ENCODE measurements at regions not wholly inside any gene's neighbourhood (a gene's known extent, or its start where the extent isn't known, plus 50 kb on each side); places are given as distances from the start of the nearest gene placed in this dataset.

DNA sequence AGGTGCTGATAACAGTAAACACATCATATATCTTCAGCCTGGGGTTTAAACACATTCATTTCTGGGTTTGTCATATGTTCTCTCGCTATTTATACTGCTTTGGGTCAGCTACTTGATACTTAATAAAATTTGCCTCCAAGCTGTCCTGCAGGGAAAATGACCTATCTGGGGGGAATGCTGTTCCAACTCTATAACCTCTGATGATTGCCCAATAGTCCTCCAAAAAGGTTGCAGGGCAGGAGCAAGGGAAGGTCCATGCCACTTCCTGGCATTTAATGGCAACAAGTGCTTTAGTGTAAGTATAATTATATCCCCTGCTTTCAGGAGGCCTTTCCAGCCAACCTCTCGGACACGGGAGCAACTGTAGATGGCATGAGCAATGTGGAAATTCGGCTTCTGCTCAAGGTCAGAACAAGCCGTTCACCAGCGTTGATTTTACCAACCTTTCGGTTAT, 198.0 kb upstream of the EEA1 start:
- Histone ChIP-seq H3K36me3 (ENCODE audit: low read depth) (no peaks in the 10 kb centered on the region), H3K4me3 (no peak overlapping the region), H3K9me3 (no peaks in the 10 kb centered on the region), H3K4me1 (ENCODE audit: low read depth) (peaks cover 7% of the 10 kb centered on the region)
- DNase-seq (no peak), ATAC-seq (no peak)
- TF ChIP-seq, protein P1, sequence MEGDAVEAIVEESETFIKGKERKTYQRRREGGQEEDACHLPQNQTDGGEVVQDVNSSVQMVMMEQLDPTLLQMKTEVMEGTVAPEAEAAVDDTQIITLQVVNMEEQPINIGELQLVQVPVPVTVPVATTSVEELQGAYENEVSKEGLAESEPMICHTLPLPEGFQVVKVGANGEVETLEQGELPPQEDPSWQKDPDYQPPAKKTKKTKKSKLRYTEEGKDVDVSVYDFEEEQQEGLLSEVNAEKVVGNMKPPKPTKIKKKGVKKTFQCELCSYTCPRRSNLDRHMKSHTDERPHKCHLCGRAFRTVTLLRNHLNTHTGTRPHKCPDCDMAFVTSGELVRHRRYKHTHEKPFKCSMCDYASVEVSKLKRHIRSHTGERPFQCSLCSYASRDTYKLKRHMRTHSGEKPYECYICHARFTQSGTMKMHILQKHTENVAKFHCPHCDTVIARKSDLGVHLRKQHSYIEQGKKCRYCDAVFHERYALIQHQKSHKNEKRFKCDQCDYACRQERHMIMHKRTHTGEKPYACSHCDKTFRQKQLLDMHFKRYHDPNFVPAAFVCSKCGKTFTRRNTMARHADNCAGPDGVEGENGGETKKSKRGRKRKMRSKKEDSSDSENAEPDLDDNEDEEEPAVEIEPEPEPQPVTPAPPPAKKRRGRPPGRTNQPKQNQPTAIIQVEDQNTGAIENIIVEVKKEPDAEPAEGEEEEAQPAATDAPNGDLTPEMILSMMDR (IDR thresholded peaks at IDR 0.05), result no peak
- intact Hi-C loops (cut with DNase I, micrococcal nuclease), result no loop called here

DNA sequence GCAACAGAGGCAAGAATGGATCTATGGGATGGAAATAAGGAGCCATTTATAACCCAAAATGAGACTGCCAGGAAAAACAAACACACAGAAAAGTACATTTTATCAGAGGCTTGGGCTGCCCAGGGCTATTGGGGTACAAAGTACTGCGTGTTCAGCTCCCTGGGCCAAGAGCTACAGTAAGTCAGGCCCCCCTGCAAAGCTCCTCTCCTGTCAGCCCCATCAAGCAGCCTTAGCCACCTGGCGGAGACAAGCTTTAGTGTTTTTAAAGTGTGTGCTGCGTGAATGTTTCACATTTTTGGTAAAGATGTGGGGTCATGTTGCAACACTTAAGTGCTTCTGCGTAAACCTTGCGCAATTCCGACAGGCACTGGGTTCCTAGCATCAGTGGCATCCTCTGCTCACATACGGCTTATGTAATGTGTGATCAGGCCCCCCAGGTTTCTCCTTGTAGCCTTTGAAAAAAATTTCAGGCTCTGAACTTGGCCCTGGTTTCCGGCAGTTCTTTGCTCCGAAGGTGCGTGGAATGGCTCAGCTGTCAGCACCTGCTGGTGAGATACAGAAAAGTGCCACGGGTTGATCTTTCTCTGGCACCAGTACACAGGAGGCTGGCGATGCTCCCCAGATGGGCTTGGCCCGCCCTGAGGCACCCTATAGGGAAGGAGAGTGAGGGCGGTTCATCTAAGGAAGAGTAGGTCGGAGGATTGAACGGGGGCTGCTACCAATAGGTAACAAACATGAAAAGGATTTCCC, 198.7 kb upstream of the EEA1 start:
- TF ChIP-seq, protein P1 (IDR thresholded peaks at IDR 0.05), result no peak
- Histone ChIP-seq H3K4me1 (ENCODE audit: low read depth) (peaks cover 5% of the 10 kb centered on the region), H3K9me3 (no peaks in the 10 kb centered on the region), H3K36me3 (ENCODE audit: low read depth) (no peaks in the 10 kb centered on the region), H3K4me3 (no peak overlapping the region)
- ATAC-seq, result peak; percentile 80
- intact Hi-C loops (cut with DNase I, micrococcal nuclease), result no loop called here
- DNase-seq, result peak in 1 of 3 donors; percentile 36

DNA sequence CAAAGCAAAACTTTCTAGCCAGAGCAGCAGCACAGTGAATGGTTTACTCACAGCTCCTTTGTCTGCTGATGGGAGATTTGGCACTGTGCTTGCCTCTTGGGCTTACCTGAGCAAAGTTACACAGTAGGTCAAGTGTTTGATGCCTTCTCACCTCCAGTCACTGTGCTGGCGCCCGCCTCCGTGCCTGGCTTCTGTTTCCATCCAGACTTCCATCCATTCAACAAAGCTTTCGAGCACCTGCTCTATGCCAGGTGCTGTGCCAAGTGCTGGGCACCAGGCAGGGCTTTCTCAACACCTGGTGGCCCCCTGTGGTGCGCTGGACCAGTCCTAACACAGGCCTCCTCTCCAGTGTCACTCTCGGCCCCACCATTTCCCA, 199.2 kb upstream of the EEA1 start:
- no peak for DNase-seq
- Histone ChIP-seq H3K36me3 (ENCODE audit: low read depth) (no peaks in the 10 kb centered on the region), H3K4me1 (ENCODE audit: low read depth) (peaks cover 5% of the 10 kb centered on the region), H3K9me3 (no peaks in the 10 kb centered on the region), H3K4me3 (no peak overlapping the region)
- ATAC-seq, result peak; percentile 17
- TF ChIP-seq, protein P1 (IDR thresholded peaks at IDR 0.05), result no peak
- intact Hi-C loops (cut with DNase I, micrococcal nuclease), result no loop called here

DNA sequence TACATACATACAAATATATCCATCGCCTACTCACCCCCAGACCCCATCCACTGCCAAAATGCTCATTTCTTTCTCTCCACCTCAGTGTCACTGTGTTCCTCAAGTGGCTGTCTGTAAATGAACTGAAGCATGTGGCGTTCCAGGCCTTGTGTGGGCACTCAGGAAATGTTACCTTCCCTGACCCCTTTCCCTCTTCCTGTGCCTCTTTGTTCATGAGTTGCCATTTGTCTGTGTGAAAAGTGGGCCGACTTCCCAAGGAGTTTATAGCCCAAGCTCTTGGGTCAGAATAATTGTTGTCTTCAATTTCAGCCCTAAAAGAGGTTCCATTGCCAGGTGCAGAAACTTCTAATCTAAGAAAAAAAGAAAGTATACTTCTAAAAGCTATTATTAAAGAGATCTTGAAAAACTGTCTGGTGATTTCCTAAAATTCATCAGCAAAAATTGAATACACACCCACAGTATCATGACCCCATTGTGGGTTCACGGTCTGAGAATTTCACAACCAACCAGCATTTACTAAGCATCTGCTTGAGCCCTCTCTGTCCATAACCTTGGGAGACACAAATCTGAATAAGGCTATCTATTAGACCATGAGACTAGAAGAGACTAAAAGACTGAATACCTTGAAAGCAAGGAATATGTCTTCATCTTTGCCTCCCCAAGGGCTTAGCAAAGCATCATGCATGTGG, 201.4 kb upstream of the EEA1 start:
- Histone ChIP-seq H3K9me3 (no peaks in the 10 kb centered on the region), H3K4me1 (ENCODE audit: low read depth) (peaks cover 12% of the 10 kb centered on the region), H3K36me3 (ENCODE audit: low read depth) (no peaks in the 10 kb centered on the region), H3K4me3 (no peak overlapping the region)
- TF ChIP-seq, protein P1 (IDR thresholded peaks at IDR 0.05), result no peak
- intact Hi-C loops (cut with DNase I, micrococcal nuclease), result no loop called here
- DNase-seq (no peak), ATAC-seq (no peak)

DNA sequence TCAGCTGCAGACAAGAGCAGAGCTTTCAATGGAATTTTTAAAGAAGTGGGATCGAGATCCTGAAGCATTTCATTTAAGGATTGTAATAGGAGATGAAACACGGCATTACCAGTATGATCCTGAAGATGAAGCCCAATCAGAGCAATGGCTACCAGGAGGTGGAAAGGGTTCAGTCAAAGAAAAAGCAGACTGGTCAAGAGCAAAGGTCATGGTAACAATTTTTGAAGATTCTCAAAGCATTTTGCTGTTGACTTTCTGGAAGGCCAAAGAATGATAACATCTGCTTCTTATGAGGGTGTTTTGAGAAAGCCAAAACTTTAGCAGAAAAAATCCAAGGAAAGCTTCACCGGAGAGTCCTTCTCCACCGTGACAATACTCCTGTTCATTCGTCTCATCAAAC, 204.3 kb upstream of the EEA1 start:
- TF ChIP-seq, protein P1 (IDR thresholded peaks at IDR 0.05), result no peak
- intact Hi-C loops (cut with DNase I, micrococcal nuclease), result no loop called here
- ATAC-seq (no peak), DNase-seq (no peak)
- Histone ChIP-seq H3K9me3 (no peaks in the 10 kb centered on the region), H3K36me3 (ENCODE audit: low read depth) (no peaks in the 10 kb centered on the region), H3K4me3 (no peak overlapping the region), H3K4me1 (ENCODE audit: low read depth) (peaks cover 8% of the 10 kb centered on the region)

Measured in mucosa of descending colon (tissue), 3 donors.